Liver (tissue), 3 donors: ENCODE measurements at regions not wholly inside any gene's neighbourhood (a gene's known extent, or its start where the extent isn't known, plus 50 kb on each side); places are given as distances from the start of the nearest gene placed in this dataset.

Experiments
- GABPA ChIP-seq, 2 donors: IDR thresholded peaks in 1 of 2; conservative IDR thresholded peaks in 1 of 2; 2 replicates each; pipeline ENCODE4 v1.6.1; 2016; ENCODE audit warnings: antibody characterized with exemption in 2 of 2, mild to moderate bottlenecking in 1 of 2, moderate library complexity in 1 of 2
- JUND ChIP-seq, 2 donors: IDR thresholded peaks; 2 replicates each; pipeline ENCODE4 v1.6.1; 2016; ENCODE audit warnings: antibody characterized with exemption in 2 of 2
- RAD21 ChIP-seq, 2 donors: IDR thresholded peaks; 2 replicates each; pipeline ENCODE4 v1.6.1; 2016; ENCODE audit warnings: antibody characterized with exemption in 2 of 2, mild to moderate bottlenecking in 2 of 2
- TF ChIP-seq, protein P1 (sequence below): fragments of 150-350 bp; IDR thresholded peaks from 2 replicates; pipeline ENCODE4 v1.5.1; 2017; ENCODE audit warnings: improper control_type of control experiment, low read depth, low read length; ENCODE audit not compliant: missing input control
- TF ChIP-seq, protein P2 (sequence below): IDR thresholded peaks from 2 replicates; pipeline ENCODE4 v1.6.1; 2016; ENCODE audit warnings: antibody characterized with exemption, mild to moderate bottlenecking
- donor health status: healthy.
- donor health status: healthy.

DNA sequence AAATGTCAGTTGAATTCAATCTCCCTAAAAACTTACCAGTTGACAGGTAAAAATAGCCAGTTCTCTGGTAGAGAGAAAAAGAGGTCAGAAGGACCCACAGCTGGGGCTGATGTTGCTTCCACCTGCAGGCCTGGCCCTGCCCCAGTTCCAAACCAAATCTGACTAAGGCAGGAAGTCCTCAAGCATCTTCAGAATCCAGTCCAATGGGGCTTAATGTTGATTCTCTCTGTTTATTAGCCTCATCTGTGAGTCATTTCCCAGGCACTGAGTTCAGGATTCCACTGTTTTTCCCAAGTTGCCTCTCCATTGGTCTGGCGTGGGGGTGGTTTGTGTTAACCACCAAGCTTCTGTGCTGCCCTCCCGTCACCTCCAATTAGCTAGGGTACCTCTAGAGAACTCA, 601.8 kb downstream of the INSC start:
- TF ChIP-seq, protein P1, sequence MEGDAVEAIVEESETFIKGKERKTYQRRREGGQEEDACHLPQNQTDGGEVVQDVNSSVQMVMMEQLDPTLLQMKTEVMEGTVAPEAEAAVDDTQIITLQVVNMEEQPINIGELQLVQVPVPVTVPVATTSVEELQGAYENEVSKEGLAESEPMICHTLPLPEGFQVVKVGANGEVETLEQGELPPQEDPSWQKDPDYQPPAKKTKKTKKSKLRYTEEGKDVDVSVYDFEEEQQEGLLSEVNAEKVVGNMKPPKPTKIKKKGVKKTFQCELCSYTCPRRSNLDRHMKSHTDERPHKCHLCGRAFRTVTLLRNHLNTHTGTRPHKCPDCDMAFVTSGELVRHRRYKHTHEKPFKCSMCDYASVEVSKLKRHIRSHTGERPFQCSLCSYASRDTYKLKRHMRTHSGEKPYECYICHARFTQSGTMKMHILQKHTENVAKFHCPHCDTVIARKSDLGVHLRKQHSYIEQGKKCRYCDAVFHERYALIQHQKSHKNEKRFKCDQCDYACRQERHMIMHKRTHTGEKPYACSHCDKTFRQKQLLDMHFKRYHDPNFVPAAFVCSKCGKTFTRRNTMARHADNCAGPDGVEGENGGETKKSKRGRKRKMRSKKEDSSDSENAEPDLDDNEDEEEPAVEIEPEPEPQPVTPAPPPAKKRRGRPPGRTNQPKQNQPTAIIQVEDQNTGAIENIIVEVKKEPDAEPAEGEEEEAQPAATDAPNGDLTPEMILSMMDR: no peak
- no peak for TF ChIP-seq GABPA (IDR thresholded peaks at IDR 0.05 in 1 of 2, conservative IDR thresholded peaks at IDR 0.05 in 1 of 2)
- TF ChIP-seq RAD21 (IDR thresholded peaks at IDR 0.05): no peak
- TF ChIP-seq, protein P2, sequence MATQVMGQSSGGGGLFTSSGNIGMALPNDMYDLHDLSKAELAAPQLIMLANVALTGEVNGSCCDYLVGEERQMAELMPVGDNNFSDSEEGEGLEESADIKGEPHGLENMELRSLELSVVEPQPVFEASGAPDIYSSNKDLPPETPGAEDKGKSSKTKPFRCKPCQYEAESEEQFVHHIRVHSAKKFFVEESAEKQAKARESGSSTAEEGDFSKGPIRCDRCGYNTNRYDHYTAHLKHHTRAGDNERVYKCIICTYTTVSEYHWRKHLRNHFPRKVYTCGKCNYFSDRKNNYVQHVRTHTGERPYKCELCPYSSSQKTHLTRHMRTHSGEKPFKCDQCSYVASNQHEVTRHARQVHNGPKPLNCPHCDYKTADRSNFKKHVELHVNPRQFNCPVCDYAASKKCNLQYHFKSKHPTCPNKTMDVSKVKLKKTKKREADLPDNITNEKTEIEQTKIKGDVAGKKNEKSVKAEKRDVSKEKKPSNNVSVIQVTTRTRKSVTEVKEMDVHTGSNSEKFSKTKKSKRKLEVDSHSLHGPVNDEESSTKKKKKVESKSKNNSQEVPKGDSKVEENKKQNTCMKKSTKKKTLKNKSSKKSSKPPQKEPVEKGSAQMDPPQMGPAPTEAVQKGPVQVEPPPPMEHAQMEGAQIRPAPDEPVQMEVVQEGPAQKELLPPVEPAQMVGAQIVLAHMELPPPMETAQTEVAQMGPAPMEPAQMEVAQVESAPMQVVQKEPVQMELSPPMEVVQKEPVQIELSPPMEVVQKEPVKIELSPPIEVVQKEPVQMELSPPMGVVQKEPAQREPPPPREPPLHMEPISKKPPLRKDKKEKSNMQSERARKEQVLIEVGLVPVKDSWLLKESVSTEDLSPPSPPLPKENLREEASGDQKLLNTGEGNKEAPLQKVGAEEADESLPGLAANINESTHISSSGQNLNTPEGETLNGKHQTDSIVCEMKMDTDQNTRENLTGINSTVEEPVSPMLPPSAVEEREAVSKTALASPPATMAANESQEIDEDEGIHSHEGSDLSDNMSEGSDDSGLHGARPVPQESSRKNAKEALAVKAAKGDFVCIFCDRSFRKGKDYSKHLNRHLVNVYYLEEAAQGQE: no peak
- no peak for TF ChIP-seq JUND (IDR thresholded peaks at IDR 0.05)
